GM12891 (cell line): ENCODE measurements at regions not wholly inside any gene's neighbourhood (a gene's known extent, or its start where the extent isn't known, plus 50 kb on each side); places are given as distances from the start of the nearest gene placed in this dataset.

ENCODE experiments used
- DNase-seq: peaks from one replicate; pipeline ENCODE4 v3.0.0; 2011; ENCODE audit warnings: low spot score; ENCODE audit not compliant: insufficient read length
- FAIRE-seq: peaks from 2 replicates; lab custom pipeline; 2011; peaks lifted over from hg19 to GRCh38; lab: Jason Lieb, UNC
- PAX5 ChIP-seq: IDR thresholded peaks from 2 replicates; pipeline ENCODE4 v1.6.1; 2011; ENCODE audit warnings: low read length, moderate library complexity, mild to moderate bottlenecking; ENCODE audit not compliant: insufficient read depth, severe bottlenecking
- POLR2A ChIP-seq: IDR thresholded peaks from 2 replicates; pipeline ENCODE4 v1.6.1; 2011; ENCODE audit warnings: low read depth, low read length, control low read depth
- POLR2AphosphoS5 ChIP-seq: IDR thresholded peaks from 2 replicates; pipeline ENCODE4 v1.6.1; 2011; ENCODE audit warnings: low read depth, low read length, control low read depth
- POU2F2 ChIP-seq: IDR thresholded peaks from 2 replicates; pipeline ENCODE4 v1.6.1; 2011; ENCODE audit warnings: low read depth, mild to moderate bottlenecking, control low read depth, low read length, moderate library complexity
- SPI1 ChIP-seq: IDR thresholded peaks from 2 replicates; pipeline ENCODE4 v1.6.1; 2011; ENCODE audit warnings: low read depth, low read length, control low read depth
- TAF1 ChIP-seq: IDR thresholded peaks from 2 replicates; pipeline ENCODE4 v1.6.1; 2011; ENCODE audit warnings: low read depth, low read length, control low read depth

DNA sequence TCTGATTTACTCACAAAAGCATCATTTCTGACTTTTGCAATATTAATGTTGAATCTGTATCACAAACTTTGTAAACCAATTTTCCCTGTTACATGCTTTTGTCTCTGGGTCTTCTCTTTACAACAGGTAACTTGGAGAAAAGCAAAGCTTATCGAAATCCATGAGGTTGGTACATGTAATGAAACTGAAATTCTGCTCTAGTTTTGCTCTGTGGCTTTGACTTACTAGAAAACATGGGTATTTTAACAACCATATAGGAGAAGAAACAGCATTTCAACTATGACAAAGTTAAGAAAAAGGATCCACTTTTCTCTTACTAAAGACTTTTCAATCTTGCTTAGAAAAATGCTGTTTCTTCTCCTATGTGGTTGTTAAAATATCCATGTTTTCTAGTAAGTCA lies 645.8 kb downstream of the STIM2 start:
- DNase-seq: no peak
- no peak for FAIRE-seq
- no peak for TF ChIP-seq POLR2AphosphoS5
- TF ChIP-seq POLR2A: no peak
- TF ChIP-seq SPI1: no peak
- no peak for TF ChIP-seq PAX5
- no peak for TF ChIP-seq POU2F2
- TF ChIP-seq TAF1: no peak

DNA sequence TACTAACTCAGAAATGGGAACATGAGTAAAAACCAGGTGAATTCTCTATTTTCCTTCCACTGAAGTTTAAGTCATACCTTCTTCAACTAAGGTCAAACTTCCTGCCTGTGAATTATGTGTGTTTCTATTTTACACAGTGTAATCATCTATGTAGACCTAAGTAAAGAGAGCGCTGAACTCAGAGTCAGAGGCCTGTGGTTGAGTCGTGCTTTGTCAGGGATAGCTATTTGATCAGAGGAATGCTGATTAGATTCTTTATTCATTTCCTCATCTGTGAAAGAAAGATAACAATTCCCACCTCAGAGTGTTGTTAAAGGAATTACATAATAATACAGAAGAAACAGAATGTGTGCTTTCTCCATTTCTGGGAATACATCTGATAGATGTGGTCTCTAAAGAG lies 654.1 kb downstream of the STIM2 start:
- DNase-seq: no peak
- no peak for FAIRE-seq
- TF ChIP-seq POLR2A: no peak
- no peak for TF ChIP-seq POU2F2
- TF ChIP-seq SPI1: no peak
- TF ChIP-seq PAX5: no peak
- TF ChIP-seq POLR2AphosphoS5: no peak
- TF ChIP-seq TAF1: no peak

DNA sequence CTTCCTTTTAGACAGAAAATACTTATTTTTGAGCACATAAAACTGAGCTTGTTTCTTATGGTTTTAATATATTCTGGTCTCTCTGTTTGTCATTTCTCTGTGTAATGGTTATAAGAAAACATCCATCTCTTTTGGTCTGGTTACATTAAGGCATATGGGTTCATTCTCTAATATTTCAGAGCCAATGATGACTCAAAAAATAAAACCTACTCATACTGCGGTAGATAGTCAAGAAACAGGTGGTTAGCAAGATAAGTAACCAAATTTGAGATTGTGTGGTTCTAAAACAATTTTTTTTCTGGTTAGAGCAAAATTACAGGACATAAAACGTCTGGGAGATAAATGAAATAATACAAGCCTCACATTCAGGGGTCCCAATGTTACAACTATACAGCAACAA lies 654.5 kb downstream of the STIM2 start:
- TF ChIP-seq PAX5 (no peak), POLR2AphosphoS5 (no peak), SPI1 (no peak), TAF1 (no peak), POU2F2 (no peak), POLR2A (no peak)
- FAIRE-seq: no peak
- DNase-seq: no peak

DNA sequence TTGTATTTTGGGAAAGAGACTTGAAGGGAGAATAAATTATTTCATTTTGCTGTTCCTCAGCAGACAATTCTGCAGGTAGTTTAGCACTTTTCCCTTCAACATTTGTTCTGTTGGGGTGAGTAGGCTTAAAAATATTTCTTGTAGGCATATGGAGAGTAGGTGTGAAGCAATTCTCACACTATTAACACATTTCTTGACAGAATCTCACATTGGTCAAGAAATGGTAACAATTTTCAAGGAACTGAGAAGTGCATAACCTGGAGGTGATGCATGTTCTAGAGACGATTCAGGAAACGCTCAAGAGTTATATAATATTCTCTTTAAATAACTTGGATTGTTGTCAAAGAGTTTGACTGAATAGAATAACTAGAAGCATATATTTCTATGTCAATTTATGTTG lies 658.2 kb downstream of the STIM2 start:
- FAIRE-seq (no peak), DNase-seq (no peak)
- TF ChIP-seq TAF1: no peak
- no peak for TF ChIP-seq POU2F2
- no peak for TF ChIP-seq POLR2AphosphoS5
- no peak for TF ChIP-seq POLR2A
- TF ChIP-seq SPI1: no peak
- TF ChIP-seq PAX5: no peak

DNA sequence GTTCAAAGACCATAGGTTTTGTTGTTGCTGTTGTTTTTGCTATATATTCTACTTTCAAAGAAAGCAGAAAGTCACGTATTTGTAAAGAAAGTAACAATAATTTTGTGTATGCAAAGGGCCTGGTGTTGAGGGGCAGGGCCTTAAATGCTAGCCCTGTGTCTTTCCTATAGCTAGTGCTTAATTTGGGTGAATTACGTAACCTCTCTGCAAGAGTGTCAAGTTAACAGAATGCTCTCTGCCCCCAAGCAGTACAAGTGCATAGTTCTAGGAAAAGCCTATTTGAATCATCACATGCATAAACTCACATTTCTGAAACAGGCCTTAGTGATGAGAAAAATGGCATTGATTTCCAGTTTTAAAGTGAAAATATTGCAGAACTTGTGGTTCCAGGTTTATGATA lies 663.6 kb downstream of the STIM2 start:
- no peak for FAIRE-seq
- TF ChIP-seq PAX5: no peak
- TF ChIP-seq TAF1: no peak
- TF ChIP-seq POU2F2: no peak
- no peak for TF ChIP-seq POLR2AphosphoS5
- TF ChIP-seq SPI1: no peak
- no peak for TF ChIP-seq POLR2A
- DNase-seq: no peak

DNA sequence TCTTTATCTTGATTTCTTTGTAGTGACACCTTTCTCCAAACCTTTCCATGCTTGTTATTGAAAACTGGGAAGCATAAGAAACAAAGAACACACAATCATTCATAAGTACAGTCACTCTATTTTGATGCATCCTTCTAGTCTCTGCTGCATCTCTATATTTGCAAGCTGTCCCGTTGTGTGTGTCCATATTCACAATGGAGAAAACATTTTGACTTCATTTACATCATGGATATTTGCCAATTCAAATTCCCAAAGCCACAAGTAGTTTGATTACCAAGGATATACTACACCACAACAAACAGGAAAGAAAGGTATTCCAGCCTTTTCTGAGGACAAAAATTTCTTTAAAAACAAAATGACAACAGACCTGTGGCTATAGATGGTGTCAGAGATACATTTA lies 673.8 kb downstream of the STIM2 start:
- TF ChIP-seq POLR2AphosphoS5: no peak
- TF ChIP-seq TAF1: no peak
- no peak for TF ChIP-seq PAX5
- TF ChIP-seq SPI1: no peak
- TF ChIP-seq POU2F2: no peak
- no peak for TF ChIP-seq POLR2A
- DNase-seq (no peak), FAIRE-seq (no peak)

DNA sequence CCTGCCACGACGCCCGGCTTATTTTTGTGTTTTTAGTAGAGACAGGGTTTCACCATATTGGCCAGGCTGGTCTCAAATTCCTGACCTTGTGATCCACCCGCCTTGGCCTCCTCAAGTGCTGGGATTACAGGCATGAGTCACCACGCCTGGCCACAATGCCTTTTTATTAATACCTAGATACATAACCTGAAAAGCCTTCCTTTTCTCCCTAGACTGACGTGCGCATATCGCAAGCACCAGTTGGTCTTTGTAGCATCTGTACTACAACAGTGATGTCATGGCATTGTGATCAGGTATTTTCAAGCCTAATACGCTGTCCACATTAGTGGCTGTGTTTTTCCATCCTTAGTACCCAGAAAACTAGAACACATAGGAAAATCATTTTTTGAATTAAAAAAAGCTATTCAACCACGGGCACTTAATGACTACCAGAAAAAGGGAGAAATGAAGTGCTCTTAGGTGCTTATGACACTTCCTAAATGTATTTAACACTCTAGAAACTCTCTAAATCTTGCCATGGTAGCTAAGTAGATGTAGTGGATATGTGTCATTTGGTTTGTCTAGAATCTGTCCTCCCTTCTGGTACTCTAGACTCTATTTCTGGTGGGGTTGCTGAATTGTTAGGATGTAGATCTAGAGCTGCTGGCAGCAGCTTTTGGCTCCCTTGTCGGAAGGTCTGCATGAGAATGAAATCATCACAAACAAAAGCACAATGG lies 707.8 kb downstream of the STIM2 start:
- DNase-seq (no peak), FAIRE-seq (no peak)
- TF ChIP-seq POU2F2: no peak
- TF ChIP-seq POLR2AphosphoS5: no peak
- TF ChIP-seq PAX5: no peak
- TF ChIP-seq TAF1: no peak
- no peak for TF ChIP-seq POLR2A
- TF ChIP-seq SPI1: no peak

DNA sequence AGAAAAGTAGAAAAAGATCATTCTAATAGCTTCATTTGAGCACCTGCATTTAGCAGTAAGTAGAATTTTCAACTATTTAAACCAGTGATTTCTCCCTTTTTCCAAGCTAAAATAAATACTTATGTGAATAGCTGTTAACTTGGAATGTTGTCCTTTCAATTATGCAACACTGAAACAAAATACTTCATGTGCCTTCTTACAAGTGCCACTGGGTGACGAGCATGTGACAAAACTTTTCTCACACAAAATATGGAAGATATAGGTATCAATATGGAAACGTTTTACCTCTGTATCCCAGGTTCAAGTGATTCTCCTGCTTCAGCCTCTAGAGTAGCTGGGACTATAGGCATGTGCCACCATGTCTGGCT lies 708.3 kb downstream of the STIM2 start:
- FAIRE-seq (no peak), DNase-seq (no peak)
- TF ChIP-seq POU2F2 (no peak), POLR2AphosphoS5 (no peak), PAX5 (no peak), SPI1 (no peak), POLR2A (no peak), TAF1 (no peak)

DNA sequence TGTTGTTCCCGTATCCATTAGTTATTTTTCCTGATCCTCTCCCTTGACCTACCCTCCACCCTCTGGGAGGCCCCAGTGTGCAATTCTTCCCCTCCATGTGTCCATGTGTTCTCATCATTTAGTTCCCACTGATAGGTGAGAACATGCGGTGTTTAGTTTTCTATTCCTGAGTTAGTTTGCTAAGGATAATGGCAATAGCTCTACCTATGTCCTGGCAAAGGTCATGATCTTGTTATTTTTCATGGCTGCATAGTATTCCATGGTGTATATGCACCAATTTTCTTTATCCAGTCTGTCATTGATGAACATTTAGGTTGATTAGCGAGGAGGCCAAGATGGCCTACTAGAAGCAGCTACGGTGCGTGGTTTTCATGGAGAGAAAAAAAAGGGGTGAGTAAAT lies 714.1 kb downstream of the STIM2 start:
- DNase-seq: no peak
- TF ChIP-seq POLR2AphosphoS5 (no peak), POLR2A (no peak), SPI1 (no peak), TAF1 (no peak), POU2F2 (no peak), PAX5 (no peak)
- FAIRE-seq: no peak

DNA sequence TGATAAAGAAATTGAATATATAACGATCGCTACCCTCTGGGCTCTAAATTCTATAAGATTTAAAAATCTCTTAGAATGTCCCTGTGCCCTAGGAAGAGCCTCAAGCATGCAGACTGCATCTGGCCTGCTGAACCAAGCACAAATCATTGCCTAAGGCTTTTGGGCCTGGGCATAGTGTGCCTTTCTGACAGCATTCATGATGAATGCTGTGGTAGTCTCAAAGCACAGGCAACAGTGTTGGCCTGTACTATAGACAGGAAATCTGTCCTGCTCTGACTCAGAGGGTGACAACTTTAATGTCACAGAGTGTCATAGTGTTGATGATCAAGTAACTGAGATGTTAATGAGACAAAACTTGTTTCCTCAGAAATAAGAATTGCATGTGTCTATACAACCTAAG lies 717.3 kb downstream of the STIM2 start:
- FAIRE-seq: no peak
- no peak for DNase-seq
- TF ChIP-seq POLR2A (no peak), PAX5 (no peak), POLR2AphosphoS5 (no peak), TAF1 (no peak), SPI1 (no peak), POU2F2 (no peak)
